Psoas muscle (tissue), 7 donors: ENCODE measurements at regions not wholly inside any gene's neighbourhood (a gene's known extent, or its start where the extent isn't known, plus 50 kb on each side); places are given as distances from the start of the nearest gene placed in this dataset.
"Not testable (repeated sequence)": the region's sequence is repeated elsewhere in the genome, so short reads cannot be mapped to it uniquely, and the experiment has no call there.

ENCODE experiments used
- ATAC-seq, 4 donors: fragments of 200-7000 bp; cut with Tn5 transposase; one replicate each; pipeline ENCODE4 v1.9.1; 2020; ENCODE audit warnings: moderate library complexity in 3 of 4, mild to moderate bottlenecking in 2 of 4
- DNase-seq, 2 donors: peaks; one replicate each; pipeline ENCODE4 v3.0.0-alpha.2; 2020
- H3K27ac ChIP-seq: fragments of 200-600 bp; one replicate; pipeline ENCODE4 v1.8.0; 2022
- H3K27me3 ChIP-seq, 3 donors: fragments of 200-600 bp in 1 of 3; one replicate each; pipeline versions ENCODE4 v1.6.1 to v1.8.0; 2013 to 2022; ENCODE audit warnings: low read length in 2 of 3, mild to moderate bottlenecking in 2 of 3, moderate library complexity in 1 of 3; ENCODE audit not compliant: insufficient read depth in 3 of 3
- H3K36me3 ChIP-seq, 2 donors: fragments of 200-600 bp in 1 of 2; one replicate each; pipeline versions ENCODE4 v1.6.1 to v1.8.0; 2013 to 2022; ENCODE audit warnings: low read depth in 1 of 2, mild to moderate bottlenecking in 1 of 2, moderate library complexity in 1 of 2; ENCODE audit not compliant: insufficient read depth in 1 of 2
- H3K4me1 ChIP-seq: fragments of 200-600 bp; one replicate; pipeline ENCODE4 v1.8.0; 2022
- H3K4me3 ChIP-seq: fragments of 200-600 bp; one replicate; pipeline ENCODE4 v1.8.0; 2022; ENCODE audit warnings: mild to moderate bottlenecking
- H3K9me3 ChIP-seq: fragments of 200-600 bp; one replicate; pipeline ENCODE4 v1.8.0; 2022
- WGBS, 3 donors: extraction: QIAGEN DNeasy Blood & Tissue Kit; methylation state at CpG; one replicate each; pipeline versions ENCODE4 v1.1.6 to v1.1.7; 2013; 5-methylcytosine and 5-hydroxymethylcytosine counted together
- intact Hi-C, 2 donors: fragments of 100-400 bp; cut with DNase I; formaldehyde crosslinking; loops; one replicate each; pipeline versions ENCODE4 v1.11.0 to v1.14.2; 2022
- TF ChIP-seq, protein P1 (sequence below): fragments of 200-600 bp; IDR thresholded peaks from one replicate; pipeline ENCODE4 v1.8.0; 2022; ENCODE audit warnings: antibody characterized with exemption
- donor health status: healthy with polysubstance abuse.
- donor health status: DM: no; HTN: no; CAD: no; lungs with moderate emphysema.
- donor health status: Bipolar disorder and iron deficiency.
- donor health status: healthy.
- donor health status: DM: yes; HTN: yes; CAD: no.
- donor health status: DM: no; HTN: no; CAD: no.
- donor health status: DM: yes; HTN: yes; CAD: no.

DNA sequence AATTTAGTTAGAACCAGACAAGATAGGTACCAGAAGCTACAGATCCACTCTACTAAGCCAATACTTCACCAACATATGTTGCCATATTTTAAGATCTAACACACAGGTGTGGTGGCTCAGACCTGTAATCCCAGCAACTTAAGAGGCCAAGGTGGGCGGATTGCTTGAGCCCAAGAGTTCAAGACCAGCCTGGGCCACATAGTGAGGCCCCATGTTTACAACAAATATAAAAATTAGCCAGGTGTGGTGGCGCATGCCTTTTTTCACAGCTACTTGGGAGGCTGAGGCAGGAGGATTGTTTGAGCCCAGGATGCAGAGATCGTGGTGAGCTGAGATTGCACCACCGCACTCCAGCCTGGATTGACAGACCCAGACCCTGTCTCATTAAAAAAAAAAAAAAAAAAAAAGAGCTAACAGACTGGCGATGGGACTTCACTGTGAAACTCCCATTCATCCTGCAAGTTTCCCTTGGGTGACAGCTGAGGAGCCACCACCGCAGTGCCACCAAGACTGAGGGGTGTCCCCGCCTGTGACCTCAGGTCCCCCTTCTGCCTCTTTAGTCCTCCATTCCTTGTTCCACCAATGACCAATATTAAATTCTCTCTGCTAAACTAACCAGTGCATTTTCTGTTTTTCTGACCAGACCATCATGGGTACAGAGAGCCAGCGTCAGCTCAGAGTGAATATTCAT, 163.3 kb downstream of the OR4M2 start:
- Histone ChIP-seq H3K27ac (no peak overlapping the region), H3K4me1 (no peaks in the 10 kb centered on the region), H3K9me3 (no peaks in the 10 kb centered on the region), H3K4me3 (no peak overlapping the region), H3K36me3 (no peaks in the 10 kb centered on the region), H3K27me3 (no peaks in the 10 kb centered on the region)
- intact Hi-C loops, result no loop called here
- TF ChIP-seq, protein P1, sequence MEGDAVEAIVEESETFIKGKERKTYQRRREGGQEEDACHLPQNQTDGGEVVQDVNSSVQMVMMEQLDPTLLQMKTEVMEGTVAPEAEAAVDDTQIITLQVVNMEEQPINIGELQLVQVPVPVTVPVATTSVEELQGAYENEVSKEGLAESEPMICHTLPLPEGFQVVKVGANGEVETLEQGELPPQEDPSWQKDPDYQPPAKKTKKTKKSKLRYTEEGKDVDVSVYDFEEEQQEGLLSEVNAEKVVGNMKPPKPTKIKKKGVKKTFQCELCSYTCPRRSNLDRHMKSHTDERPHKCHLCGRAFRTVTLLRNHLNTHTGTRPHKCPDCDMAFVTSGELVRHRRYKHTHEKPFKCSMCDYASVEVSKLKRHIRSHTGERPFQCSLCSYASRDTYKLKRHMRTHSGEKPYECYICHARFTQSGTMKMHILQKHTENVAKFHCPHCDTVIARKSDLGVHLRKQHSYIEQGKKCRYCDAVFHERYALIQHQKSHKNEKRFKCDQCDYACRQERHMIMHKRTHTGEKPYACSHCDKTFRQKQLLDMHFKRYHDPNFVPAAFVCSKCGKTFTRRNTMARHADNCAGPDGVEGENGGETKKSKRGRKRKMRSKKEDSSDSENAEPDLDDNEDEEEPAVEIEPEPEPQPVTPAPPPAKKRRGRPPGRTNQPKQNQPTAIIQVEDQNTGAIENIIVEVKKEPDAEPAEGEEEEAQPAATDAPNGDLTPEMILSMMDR, result no peak
- ATAC-seq (no peak), DNase-seq (no peak)
- 75 to 81% (median 80%) methylated on average over 8 of the region's 8 CpGs for WGBS, 3 donors

DNA sequence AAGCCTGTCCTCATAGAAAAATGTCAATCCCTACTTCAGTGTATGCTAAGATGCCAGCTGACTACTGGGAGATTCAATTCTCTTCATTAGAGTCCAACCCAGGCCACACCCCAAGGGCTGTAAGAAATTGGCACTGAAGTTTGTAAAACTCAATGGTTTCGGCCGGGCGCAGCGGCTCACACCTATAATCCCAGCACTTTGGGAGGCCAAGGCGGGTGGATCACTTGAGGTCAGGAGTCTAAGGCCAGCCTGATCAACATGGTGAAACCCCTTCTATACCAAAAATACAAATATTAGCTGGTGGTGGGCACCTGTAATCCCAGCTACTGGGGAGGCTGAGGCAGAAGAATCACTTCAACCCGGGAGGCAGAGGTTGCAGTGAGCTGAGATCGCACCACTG, 169.2 kb downstream of the OR4M2 start:
- H3K4me1 ChIP-seq, intact Hi-C loops, H3K4me3 ChIP-seq, H3K27me3 ChIP-seq, H3K36me3 ChIP-seq, H3K27ac ChIP-seq, ATAC-seq, DNase-seq, H3K9me3 ChIP-seq: not testable (repeated sequence)
- 92 to 98% (median 93%) methylated on average over 7 of the region's 7 CpGs for WGBS, 3 donors

DNA sequence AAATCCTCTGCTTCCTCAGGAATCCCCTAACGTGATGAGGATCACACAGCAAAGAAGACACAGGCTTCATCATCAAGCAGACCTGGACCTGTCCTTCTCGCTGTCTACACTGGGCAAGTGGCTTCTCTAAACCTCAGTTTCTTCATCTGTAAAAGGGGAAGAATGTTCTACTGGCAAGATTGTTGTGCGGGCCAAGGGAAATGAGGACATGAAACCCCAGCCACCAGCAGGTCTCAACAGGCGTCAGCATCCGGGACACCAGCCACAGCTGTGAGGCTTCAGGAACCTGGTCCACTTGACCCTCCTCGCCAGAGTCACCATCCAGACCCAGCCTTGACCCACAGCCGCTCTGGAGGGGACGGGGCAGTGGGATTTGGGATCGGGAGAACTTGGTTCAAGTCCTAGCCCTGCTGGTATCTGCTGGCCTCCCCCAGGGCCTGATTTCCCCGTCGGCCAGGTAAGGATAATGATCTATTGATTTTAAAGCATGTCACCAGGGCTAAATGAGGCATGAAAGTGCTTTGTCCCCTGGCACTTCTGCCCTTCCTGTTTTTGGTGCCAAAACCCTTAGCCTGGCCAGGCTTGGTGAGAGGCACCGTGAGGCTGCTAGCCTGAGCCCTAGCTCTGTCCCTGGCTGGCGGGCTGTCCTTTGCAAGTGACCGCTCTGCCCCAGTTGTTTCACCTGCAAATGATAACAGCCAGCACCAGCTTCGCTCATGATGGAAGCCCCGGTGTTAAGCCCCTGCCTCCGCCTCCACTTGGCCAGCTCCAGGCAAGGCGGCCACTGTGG, 170.4 kb downstream of the OR4M2 start:
- H3K27ac ChIP-seq, H3K4me1 ChIP-seq, ATAC-seq, H3K27me3 ChIP-seq, intact Hi-C loops, DNase-seq, H3K9me3 ChIP-seq, H3K36me3 ChIP-seq, H3K4me3 ChIP-seq: not testable (repeated sequence)
- 70 to 72% (median 71%) methylated on average over 18 of the region's 18 CpGs for WGBS, 3 donors

DNA sequence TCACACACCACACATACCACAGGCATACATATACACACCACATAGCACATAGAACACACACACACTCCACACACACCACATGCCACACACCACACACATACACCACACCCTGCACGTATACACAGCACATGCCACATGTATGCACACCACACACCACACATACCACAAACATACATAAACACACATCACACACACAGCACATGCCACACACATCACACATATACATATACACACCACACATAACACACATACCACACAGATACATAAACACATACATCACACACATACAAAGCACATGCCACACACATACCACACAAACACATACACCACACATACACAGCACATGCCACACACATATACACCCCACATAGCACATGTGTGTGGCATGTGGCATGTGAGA, 171.1 kb downstream of the OR4M2 start:
- TF ChIP-seq, protein P1, result no peak
- intact Hi-C loops, result no loop called here
- 42 to 75% (median 50%) methylated on average over 1 of the region's 1 CpG for WGBS, 3 donors
- H3K4me3 ChIP-seq, result no peak overlapping the region
- DNase-seq (no peak), ATAC-seq (no peak)
- no peaks in the 10 kb centered on the region for H3K9me3 ChIP-seq
- no peaks in the 10 kb centered on the region for H3K4me1 ChIP-seq
- H3K27ac ChIP-seq, result no peak overlapping the region
- no peaks in the 10 kb centered on the region for H3K27me3 ChIP-seq
- H3K36me3 ChIP-seq, result no peaks in the 10 kb centered on the region

DNA sequence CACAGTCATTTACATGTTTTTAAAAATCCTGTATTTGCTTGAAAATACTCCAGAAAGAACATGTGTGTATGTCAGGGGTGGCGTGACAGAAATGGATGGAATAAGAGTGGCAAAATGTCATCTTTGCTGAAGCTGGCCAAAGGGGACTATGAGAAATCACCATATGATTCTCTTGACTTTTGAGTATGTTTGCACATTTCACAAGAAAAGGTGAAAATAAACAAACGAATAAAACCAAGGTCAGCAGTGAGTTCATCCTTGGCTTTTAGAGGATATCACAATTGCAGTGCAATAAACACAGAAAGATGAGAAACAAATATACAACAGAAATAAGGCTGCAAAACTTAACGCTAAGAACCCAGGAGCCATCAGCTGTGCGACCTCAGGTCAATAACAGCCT, 171.7 kb downstream of the OR4M2 start:
- intact Hi-C loops, DNase-seq, ATAC-seq: not testable (repeated sequence)

DNA sequence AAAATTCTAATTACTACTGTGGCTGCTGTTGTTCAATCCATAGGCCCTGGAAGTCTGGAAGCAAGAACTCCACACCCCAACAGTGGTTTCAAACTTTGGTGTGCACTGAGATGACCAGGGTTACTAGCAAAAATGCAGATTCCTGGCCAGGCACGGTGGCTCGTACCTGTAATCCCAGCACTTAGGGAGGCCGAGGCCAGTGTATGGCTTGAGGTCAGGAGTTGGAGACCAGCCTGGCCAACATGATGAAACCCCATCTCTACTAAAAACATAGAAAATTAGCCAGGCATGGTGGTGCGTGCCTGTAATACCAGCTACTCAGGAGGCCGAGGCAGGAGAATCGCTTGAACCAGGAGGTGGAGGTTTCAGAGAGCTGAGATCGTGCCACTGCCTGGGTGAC, 172.2 kb downstream of the OR4M2 start:
- WGBS, 3 donors, result 80 to 83% (median 81%) methylated on average over 7 of the region's 7 CpGs
- H3K4me1 ChIP-seq, ATAC-seq, H3K27ac ChIP-seq, intact Hi-C loops, H3K9me3 ChIP-seq, H3K27me3 ChIP-seq, DNase-seq, H3K4me3 ChIP-seq, H3K36me3 ChIP-seq: not testable (repeated sequence)

More for the DNA sequence above, 171.7 kb downstream of the OR4M2 start:
- not testable (repeated sequence) for H3K9me3 ChIP-seq, H3K27me3 ChIP-seq, H3K36me3 ChIP-seq, H3K4me1 ChIP-seq, H3K4me3 ChIP-seq, H3K27ac ChIP-seq
- 54 to 59% (median 57%) methylated on average over 4 of the region's 4 CpGs for WGBS, 3 donors

DNA sequence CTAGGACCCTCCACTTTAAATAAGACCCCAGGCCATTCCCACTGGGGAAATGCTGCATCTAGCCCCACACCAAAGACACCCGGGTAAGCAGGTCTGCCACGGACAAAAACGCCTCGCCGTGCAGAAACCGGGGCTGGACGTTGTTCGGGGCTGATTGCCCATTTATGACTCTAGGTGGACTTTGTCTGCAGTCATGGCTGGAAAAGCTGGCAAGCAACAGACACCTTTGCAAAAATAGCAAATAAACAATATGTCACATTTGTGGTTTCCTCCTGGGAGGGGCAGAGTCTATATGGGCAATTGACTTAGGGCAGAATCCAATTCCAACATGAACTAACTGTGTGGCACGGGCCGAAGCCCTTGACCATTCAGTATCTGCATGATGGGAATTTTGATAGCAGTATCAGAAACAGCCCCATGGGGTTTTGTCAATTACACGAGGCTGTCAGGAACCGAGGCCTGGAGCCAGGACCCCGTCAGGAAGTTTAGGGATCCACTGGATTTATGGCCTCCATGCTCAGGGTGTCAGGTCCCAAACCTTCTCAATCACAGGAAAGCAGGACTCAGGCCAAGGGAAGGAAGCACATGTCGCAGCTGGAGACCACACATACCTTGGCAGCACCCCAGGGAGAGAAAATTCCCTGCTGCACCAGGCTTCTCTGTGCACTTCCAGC, 172.8 kb downstream of the OR4M2 start:
- H3K27ac ChIP-seq, ATAC-seq, H3K4me3 ChIP-seq, H3K4me1 ChIP-seq, H3K9me3 ChIP-seq, H3K27me3 ChIP-seq, DNase-seq, H3K36me3 ChIP-seq, intact Hi-C loops: not testable (repeated sequence)
- 69 to 78% (median 70%) methylated on average over 14 of the region's 14 CpGs for WGBS, 3 donors
